B cell (primary cell): ENCODE measurements at regions not wholly inside any gene's neighbourhood (a gene's known extent, or its start where the extent isn't known, plus 50 kb on each side); places are given as distances from the start of the nearest gene placed in this dataset.

Experiments
- ATAC-seq: fragments of 200-7000 bp; cut with Tn5 transposase; one replicate; pipeline ENCODE4 v1.10.0; 2021; ENCODE audit warnings: low read depth, mild to moderate bottlenecking, moderate number of reproducible peaks, moderate library complexity
- CTCF ChIA-PET: fragments of 350-600 bp; sonication (Branson Sonifier 250); formaldehyde crosslinking; loops from one replicate; lab custom pipeline; 2021; ENCODE audit warnings: antibody characterized with exemption, inconsistent platforms; lab: Charles Lee
- POLR2A ChIA-PET: fragments of 350-600 bp; sonication (Branson Sonifier 250); formaldehyde crosslinking; loops from one replicate; lab custom pipeline; 2021; ENCODE audit warnings: antibody characterized with exemption; lab: Charles Lee
- DNase-seq: peaks from one replicate; pipeline ENCODE4 v3.0.0; 2013
- H2AFZ ChIP-seq: 2 replicates; pipeline ENCODE4 v1.6.1; 2012; ENCODE audit warnings: mild to moderate bottlenecking, low read depth, low read length; ENCODE audit not compliant: insufficient read depth, poor library complexity, severe bottlenecking
- H3K27ac ChIP-seq, 2 donors: 1 replicate in 1 of 2; 2 replicates in 1 of 2; pipeline ENCODE4 v1.5.1; 2012 to 2013; ENCODE audit warnings: low read length in 2 of 2, mild to moderate bottlenecking in 2 of 2, moderate library complexity in 1 of 2
- H3K27me3 ChIP-seq, 4 experiments: fragments of 200-600 bp in 1 of 4; sonication (generic) in 1 of 4; replicated peaks in 1 of 4; 1 replicate in 2 of 4; 2 replicates in 2 of 4; pipeline versions ENCODE4 v1.6.1 to v1.7.0; 2013 to 2016; ENCODE audit warnings: low read length in 3 of 4, mild to moderate bottlenecking in 2 of 4, mixed read lengths in 1 of 4, moderate library complexity in 1 of 4; ENCODE audit not compliant: insufficient read depth in 4 of 4, control insufficient read depth in 3 of 4; ENCODE audit errors: control extremely low read depth in 1 of 4
- H3K36me3 ChIP-seq, 2 experiments: replicated peaks in 1 of 2; 1 replicate in 1 of 2; 2 replicates in 1 of 2; pipeline versions ENCODE4 v1.6.1 to v1.7.1; 2013; ENCODE audit warnings: low read length in 1 of 2; ENCODE audit not compliant: insufficient read depth in 2 of 2, control insufficient read depth in 1 of 2; ENCODE audit errors: control extremely low read depth in 1 of 2, extremely low read depth in 1 of 2
- H3K4me1 ChIP-seq, 2 donors: fragments of 200-600 bp in 1 of 2; sonication (generic) in 1 of 2; 1 replicate in 1 of 2; 2 replicates in 1 of 2; pipeline versions ENCODE4 v1.5.1 to v1.6.1; 2013 to 2017; ENCODE audit warnings: low read length in 2 of 2; ENCODE audit not compliant: control insufficient read depth in 2 of 2, insufficient read depth in 2 of 2
- H3K4me2 ChIP-seq: replicated peaks from 2 replicates; pipeline ENCODE3; 2012; ENCODE audit warnings: mild to moderate bottlenecking, low read depth, low read length; ENCODE audit not compliant: poor library complexity, severe bottlenecking
- H3K4me3 ChIP-seq, 5 experiments: fragments of 200-600 bp in 1 of 5; sonication (generic) in 1 of 5; 1 replicate in 3 of 5; 2 replicates in 2 of 5; pipeline versions ENCODE4 v1.5.1 to v1.7.0; 2011 to 2016; ENCODE audit warnings: low read length in 4 of 5, mild to moderate bottlenecking in 4 of 5, low read depth in 2 of 5, control low read depth in 1 of 5, moderate library complexity in 1 of 5; ENCODE audit not compliant: insufficient read depth in 1 of 5; ENCODE audit errors: control extremely low read depth in 1 of 5, extremely low read depth in 1 of 5
- H3K79me2 ChIP-seq: fragments of 200-600 bp; sonication (generic); one replicate; pipeline ENCODE4 v1.6.0; 2016; ENCODE audit warnings: low read length; ENCODE audit not compliant: control insufficient read depth, insufficient read depth
- H3K9ac ChIP-seq: fragments of 200-600 bp; sonication (generic); 2 replicates; pipeline ENCODE4 v1.6.1; 2017; ENCODE audit warnings: mild to moderate bottlenecking, low read length, moderate library complexity
- H3K9me3 ChIP-seq, 3 donors: one replicate each; pipeline versions ENCODE4 v1.6.1 to v1.7.1; 2013; ENCODE audit warnings: low read length in 2 of 3; ENCODE audit not compliant: control insufficient read depth in 2 of 3, insufficient read depth in 1 of 3; ENCODE audit errors: control extremely low read depth in 1 of 3
- H4K20me1 ChIP-seq: 2 replicates; pipeline ENCODE4 v1.6.0; 2012; ENCODE audit warnings: mild to moderate bottlenecking, low read length; ENCODE audit not compliant: insufficient read depth, control insufficient read depth, poor library complexity, severe bottlenecking
- H3K27ac Mint-ChIP-seq: one replicate; pipeline ENCODE4 v1.8.0; 2021; ENCODE audit warnings: mixed read lengths
- H3K27me3 Mint-ChIP-seq: one replicate; pipeline ENCODE4 v1.8.0; 2021; ENCODE audit warnings: mixed read lengths
- H3K4me1 Mint-ChIP-seq: one replicate; pipeline ENCODE4 v1.8.0; 2021; ENCODE audit warnings: mixed read lengths
- H3K4me3 Mint-ChIP-seq: one replicate; pipeline ENCODE4 v1.8.0; 2021; ENCODE audit warnings: mixed read lengths
- H3K9me3 Mint-ChIP-seq: one replicate; pipeline ENCODE4 v1.8.0; 2022; ENCODE audit warnings: mixed read lengths; ENCODE audit not compliant: insufficient read depth
- CTCF ChIP-seq: fragments of 200-600 bp; IDR thresholded peaks from one replicate; pipeline ENCODE4 v1.8.0; 2022; ENCODE audit warnings: antibody characterized with exemption, mild to moderate bottlenecking
- EZH2 ChIP-seq: IDR thresholded peaks from 2 replicates; pipeline ENCODE4 v1.6.1; 2012; ENCODE audit warnings: borderline replicate concordance, low read depth, mild to moderate bottlenecking, moderate library complexity, low read length; ENCODE audit not compliant: insufficient read depth, poor library complexity, severe bottlenecking
- WGBS: methylation state at CpG from one replicate; pipeline ENCODE4 v1.1.5; 2013; ENCODE audit warnings: missing lambda C conversion rate; ENCODE audit not compliant: insufficient coverage; 5-methylcytosine and 5-hydroxymethylcytosine counted together
- intact Hi-C: fragments of 100-400 bp; cut with micrococcal nuclease; formaldehyde crosslinking; loops from one replicate; pipeline ENCODE4 v1.10.0; 2022

GRCh38 chrX:25573631-25574030, 557.9 kb upstream of the ARX start:
- intact Hi-C loops = no loop called here
- TF ChIP-seq EZH2 = no peak
- TF ChIP-seq CTCF = no peak
- Histone ChIP-seq H3K4me2 (no peak overlapping the region), H3K27me3 (no peaks in the 10 kb centered on the region), H2AFZ (no peak overlapping the region), H3K9ac (no peak overlapping the region), H3K36me3 (no peaks in the 10 kb centered on the region), H3K4me3 (no peak overlapping the region), H3K79me2 (no peaks in the 10 kb centered on the region), H4K20me1 (no peaks in the 10 kb centered on the region), H3K4me1 (no peaks in the 10 kb centered on the region), H3K9me3 (no peaks in the 10 kb centered on the region), H3K27ac (no peak overlapping the region)
- Mint-ChIP-seq H3K4me3 (no peak overlapping the region), H3K4me1 (no peaks in the 10 kb centered on the region), H3K9me3 (no peaks in the 10 kb centered on the region), H3K27ac (no peak overlapping the region), H3K27me3 (no peaks in the 10 kb centered on the region)
- CTCF ChIA-PET = no interaction called here
- ATAC-seq = no peak
- POLR2A ChIA-PET = no interaction called here
- DNase-seq = no peak

- Histone ChIP-seq H3K4me2 (no peak overlapping the region), H3K9ac (no peak overlapping the region), H3K36me3 (no peaks in the 10 kb centered on the region), H3K4me1 (no peaks in the 10 kb centered on the region), H3K79me2 (no peaks in the 10 kb centered on the region), H3K4me3 (no peak overlapping the region), H4K20me1 (no peaks in the 10 kb centered on the region), H3K27ac (no peak overlapping the region), H2AFZ (no peak overlapping the region), H3K9me3 (no peaks in the 10 kb centered on the region), H3K27me3 (no peaks in the 10 kb centered on the region)
- no CpG with 5 or more reads among the region's 2 CpGs for WGBS
- POLR2A ChIA-PET = no interaction called here
- H3K27ac Mint-ChIP-seq = no peak overlapping the region
- no peak for ATAC-seq
- H3K9me3 Mint-ChIP-seq = no peaks in the 10 kb centered on the region
- H3K4me3 Mint-ChIP-seq = no peak overlapping the region
- no peaks in the 10 kb centered on the region for H3K27me3 Mint-ChIP-seq
- intact Hi-C loops = no loop called here
- CTCF ChIA-PET = no interaction called here
- no peak for DNase-seq
- H3K4me1 Mint-ChIP-seq = no peaks in the 10 kb centered on the region
- TF ChIP-seq EZH2 (no peak), CTCF (no peak)
Observed at GRCh38 chrX:25596921-25597320, 541.2 kb upstream of the MAGEB18 start.
